Ovary (tissue), 7 donors: ENCODE measurements at regions not wholly inside any gene's neighbourhood (a gene's known extent, or its start where the extent isn't known, plus 50 kb on each side); places are given as distances from the start of the nearest gene placed in this dataset.

Source experiments
- DNase-seq, 5 donors: peaks; one replicate each; pipeline ENCODE4 v3.0.0-alpha.2; 2019 to 2020
- H3K27ac ChIP-seq, 2 donors: fragments of 200-600 bp; one replicate each; pipeline versions ENCODE4 v1.5.1 to v1.8.0; 2019 to 2022
- H3K27me3 ChIP-seq: fragments of 200-600 bp; one replicate; pipeline ENCODE4 v1.8.0; 2022
- H3K36me3 ChIP-seq: fragments of 200-600 bp; sonication (generic); one replicate; pipeline ENCODE4 v1.5.1; 2019
- H3K4me1 ChIP-seq: one replicate; pipeline ENCODE4 v1.8.1; 2013; ENCODE audit warnings: mild to moderate bottlenecking, moderate library complexity; ENCODE audit not compliant: insufficient read depth
- H3K4me3 ChIP-seq: fragments of 200-600 bp; sonication (generic); one replicate; pipeline ENCODE4 v1.5.1; 2017
- H3K9me3 ChIP-seq, 2 donors: fragments of 200-600 bp in 1 of 2; sonication (generic) in 1 of 2; one replicate each; pipeline versions ENCODE4 v1.5.1 to v1.8.1; 2013 to 2019; ENCODE audit warnings: mild to moderate bottlenecking in 1 of 2, moderate library complexity in 1 of 2
- EP300 ChIP-seq: sonication (generic); formaldehyde crosslinking; IDR thresholded peaks from one replicate; pipeline ENCODE4 v1.6.1; 2017; ENCODE audit warnings: antibody characterized with exemption
- WGBS, 3 donors: extraction: QIAGEN DNeasy Blood & Tissue Kit in 1 of 3; methylation state at CpG; one replicate each; pipeline versions ENCODE4 v1.1.5 to v1.1.7; 2013 to 2017; 5-methylcytosine and 5-hydroxymethylcytosine counted together
- intact Hi-C, 4 donors: fragments of 100-400 bp; cut with DNase I; formaldehyde crosslinking; loops; one replicate each; pipeline versions ENCODE4 v1.11.0 to v1.15.1; 2022 to 2023
- donor health status: DM: no; HTN: no; CAD: no; lungs with moderate emphysema.
- donor health status: DM: no; HTN: no; CAD: no.
- donor health status: Bipolar disorder and iron deficiency.
- donor health status: DM: no; HTN: no; CAD: no.
- donor health status: DM: yes; HTN: yes; CAD: no.

GRCh38 chr22:44548981-44549380 lies 50.9 kb upstream of the RTL6 start:
- no peaks in the 10 kb centered on the region for H3K9me3 ChIP-seq
- DNase-seq = no peak
- H3K4me3 ChIP-seq = no peak overlapping the region
- no peaks in the 10 kb centered on the region for H3K27me3 ChIP-seq
- TF ChIP-seq EP300 = no peak
- 63 to 69% (median 66%) methylated on average over 10 of the region's 10 CpGs for WGBS, 3 donors
- H3K36me3 ChIP-seq = no peaks in the 10 kb centered on the region
- intact Hi-C loops = no loop called here
- H3K27ac ChIP-seq = no peak overlapping the region
- peaks cover 3% of the 10 kb centered on the region for H3K4me1 ChIP-seq
